PC-9 (cell line): ENCODE measurements at regions not wholly inside any gene's neighbourhood (a gene's known extent, or its start where the extent isn't known, plus 50 kb on each side); places are given as distances from the start of the nearest gene placed in this dataset.

Source experiments
- CTCF ChIP-seq: fragments of 200-600 bp; sonication (generic); conservative IDR thresholded peaks from 2 replicates; pipeline ENCODE4 v1.6.1; 2017; ENCODE audit warnings: mixed run types, antibody characterized with exemption, mild to moderate bottlenecking, moderate library complexity
- EZH2 ChIP-seq: fragments of 200-600 bp; sonication (generic); IDR thresholded peaks from 2 replicates; pipeline ENCODE4 v1.8.0; 2017; ENCODE audit warnings: antibody characterized with exemption, low read depth

- TF ChIP-seq CTCF (no peak), EZH2 (no peak)
Measured at GRCh38 chr9:91017245-91017644, 215.6 kb downstream of the SYK start.
